ENCODE measurements at regions not wholly inside any gene's neighbourhood (a gene's known extent, or its start where the extent isn't known, plus 50 kb on each side); places are given as distances from the start of the nearest gene placed in this dataset.

DNA sequence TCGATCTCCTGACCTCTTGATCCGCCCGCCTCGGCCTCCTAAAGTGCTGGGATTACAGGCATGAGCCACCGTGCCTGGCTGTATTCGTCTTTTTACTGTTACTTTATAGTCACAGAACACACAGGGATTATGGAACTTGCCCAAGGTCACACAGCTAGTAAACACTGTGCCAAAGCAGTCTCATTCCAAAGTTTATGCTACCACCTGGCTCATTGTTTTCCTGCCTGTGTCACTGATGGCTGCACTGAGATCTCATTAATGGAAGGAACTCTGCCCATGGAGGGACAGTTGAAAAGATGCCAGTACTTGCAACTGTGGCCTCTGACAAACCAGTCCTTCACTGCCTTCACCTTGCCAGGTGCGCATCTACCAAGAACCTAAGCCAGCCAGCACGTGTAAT is 517.7 kb downstream of the BCOR start:
- H3K4me1 Mint-ChIP-seq: peaks cover 3% of the 10 kb centered on the region
- no peaks in the 10 kb centered on the region for H3K36me3 Mint-ChIP-seq
- POLR2A ChIA-PET: no interaction called here
- H3K4me3 Mint-ChIP-seq: no peak overlapping the region
- H3K9me3 Mint-ChIP-seq: no peaks in the 10 kb centered on the region
- DNase-seq (no peak), ATAC-seq (ENCODE audit: low read depth) (no peak)
- H3K27me3 Mint-ChIP-seq: peaks cover 2% of the 10 kb centered on the region
- no peak overlapping the region for H3K27ac Mint-ChIP-seq

DNA sequence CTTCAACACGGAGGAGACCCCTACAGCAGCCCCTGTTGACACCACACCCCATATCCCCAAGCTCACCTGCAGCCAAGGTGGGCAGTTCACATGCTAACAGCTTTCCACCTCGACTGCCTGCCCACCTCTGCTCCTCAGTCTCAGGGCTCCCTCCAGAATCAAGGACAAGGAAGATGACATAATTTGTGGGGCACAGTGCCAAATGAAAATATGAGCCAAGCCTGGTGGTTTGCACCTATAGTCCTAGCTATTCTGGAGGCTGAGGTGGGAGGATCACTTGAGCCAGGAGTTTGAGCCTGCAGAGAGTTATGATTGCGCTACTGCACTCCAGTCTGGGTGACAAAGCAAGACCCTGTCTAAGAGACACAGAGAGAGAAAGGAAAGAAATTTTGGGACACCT is 516.3 kb downstream of the BCOR start:
- H3K27ac Mint-ChIP-seq: no peak overlapping the region
- POLR2A ChIA-PET: no interaction called here

DNA sequence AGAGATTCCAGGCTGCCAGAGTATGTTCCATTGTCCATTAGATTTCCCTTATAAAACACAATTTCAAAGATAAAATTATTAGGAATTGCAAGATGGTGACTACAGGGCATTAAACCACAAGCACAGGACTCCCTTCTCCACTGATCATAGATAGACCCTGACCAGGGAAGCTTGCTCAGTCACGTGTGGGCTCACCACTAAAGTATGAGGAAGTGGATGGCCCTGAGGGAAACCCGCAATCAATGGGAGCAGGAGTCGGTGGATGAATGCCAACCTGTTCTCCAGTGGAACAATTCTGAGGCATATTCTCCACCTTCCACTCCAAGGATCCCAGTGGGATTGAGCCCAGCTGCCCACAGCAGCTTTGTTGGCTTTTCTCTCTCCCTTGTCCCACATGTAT is 515.7 kb downstream of the BCOR start:
- Mint-ChIP-seq H3K27ac (no peak overlapping the region), H3K27me3 (no peaks in the 10 kb centered on the region), H3K9me3 (no peaks in the 10 kb centered on the region), H3K36me3 (no peaks in the 10 kb centered on the region), H3K4me1 (peaks cover 3% of the 10 kb centered on the region), H3K4me3 (no peak overlapping the region)
- POLR2A ChIA-PET: no interaction called here
- ATAC-seq (ENCODE audit: low read depth) (no peak), DNase-seq (no peak)

More for the DNA sequence above, 516.3 kb downstream of the BCOR start:
- Mint-ChIP-seq H3K4me3 (no peak overlapping the region), H3K9me3 (no peaks in the 10 kb centered on the region), H3K4me1 (peaks cover 3% of the 10 kb centered on the region), H3K27me3 (peaks cover 2% of the 10 kb centered on the region), H3K36me3 (no peaks in the 10 kb centered on the region)
- ATAC-seq (ENCODE audit: low read depth) (no peak), DNase-seq (no peak)

DNA sequence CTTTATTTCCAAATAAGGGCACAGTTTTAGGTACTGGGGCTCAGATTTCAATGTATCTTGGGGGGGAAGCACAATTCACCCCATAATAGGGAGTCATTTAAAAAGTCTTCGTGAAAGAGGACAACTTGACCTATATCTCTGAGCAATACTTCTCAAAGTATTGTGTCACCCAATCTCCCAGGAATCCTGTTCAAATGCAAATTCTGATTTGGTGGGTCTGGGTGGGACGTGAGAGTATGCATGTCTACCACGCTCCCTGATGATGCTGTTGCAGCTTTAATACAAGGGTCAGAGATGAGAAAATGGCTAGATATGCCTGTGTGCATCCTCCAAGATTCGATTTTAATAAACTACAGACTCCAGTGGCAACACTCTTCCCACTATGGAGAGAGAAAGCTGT is 514.8 kb downstream of the BCOR start:
- POLR2A ChIA-PET: no interaction called here
- ATAC-seq (ENCODE audit: low read depth): no peak

DNA sequence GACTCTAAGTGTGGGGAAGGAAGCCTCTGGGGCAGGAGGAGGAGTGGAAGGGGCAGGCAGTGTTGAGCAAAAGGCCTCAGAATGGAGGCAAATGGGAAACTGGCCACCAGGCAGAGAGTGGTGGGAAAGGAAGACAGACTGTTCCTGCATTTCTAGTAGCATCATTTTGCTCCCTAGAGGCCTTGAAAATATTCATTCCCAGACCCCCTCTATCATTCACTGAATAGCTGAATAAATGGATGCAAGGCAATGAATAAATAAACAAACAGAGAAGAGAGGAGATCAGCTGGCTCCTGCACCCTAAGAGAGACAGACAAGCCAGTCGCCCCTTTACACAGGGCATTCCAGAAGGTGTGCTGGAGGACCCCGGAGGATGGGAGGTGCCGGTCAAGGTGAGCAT is 511.9 kb downstream of the BCOR start:
- no peak for ATAC-seq (ENCODE audit: low read depth)
- H3K27me3 Mint-ChIP-seq: no peaks in the 10 kb centered on the region

More for the DNA sequence above, 514.8 kb downstream of the BCOR start:
- no peak overlapping the region for H3K4me3 Mint-ChIP-seq
- H3K4me1 Mint-ChIP-seq: peaks cover 3% of the 10 kb centered on the region
- no peak for DNase-seq
- no peaks in the 10 kb centered on the region for H3K9me3 Mint-ChIP-seq
- no peak overlapping the region for H3K27ac Mint-ChIP-seq
- H3K36me3 Mint-ChIP-seq: no peaks in the 10 kb centered on the region
- no peaks in the 10 kb centered on the region for H3K27me3 Mint-ChIP-seq

DNA sequence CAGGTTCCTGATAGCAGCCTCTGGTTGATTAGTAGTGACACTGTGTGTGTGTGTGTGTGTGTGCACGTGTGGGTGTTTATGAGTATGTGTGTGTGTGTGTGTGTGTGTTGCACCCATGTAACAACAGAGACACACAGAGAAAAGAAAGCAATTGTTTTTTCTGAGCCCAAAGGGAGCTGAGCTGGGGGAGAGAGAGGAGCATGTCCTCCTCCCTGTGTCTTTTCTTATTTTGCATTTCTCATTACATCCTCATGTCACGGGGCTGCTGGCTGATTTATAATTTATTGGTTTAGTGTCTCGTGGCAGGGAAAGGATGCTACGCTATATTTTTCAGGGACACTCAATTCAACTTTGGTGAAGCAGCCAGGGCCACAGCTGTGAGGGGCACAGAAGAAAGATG is 511.4 kb downstream of the BCOR start:
- no peaks in the 10 kb centered on the region for H3K9me3 Mint-ChIP-seq
- H3K36me3 Mint-ChIP-seq: no peaks in the 10 kb centered on the region
- POLR2A ChIA-PET: no interaction called here

More for the DNA sequence above, 511.9 kb downstream of the BCOR start:
- POLR2A ChIA-PET: no interaction called here
- H3K4me3 Mint-ChIP-seq: no peak overlapping the region
- H3K27ac Mint-ChIP-seq: no peak overlapping the region
- no peaks in the 10 kb centered on the region for H3K4me1 Mint-ChIP-seq
- no peak for DNase-seq
- no peaks in the 10 kb centered on the region for H3K9me3 Mint-ChIP-seq
- H3K36me3 Mint-ChIP-seq: no peaks in the 10 kb centered on the region

DNA sequence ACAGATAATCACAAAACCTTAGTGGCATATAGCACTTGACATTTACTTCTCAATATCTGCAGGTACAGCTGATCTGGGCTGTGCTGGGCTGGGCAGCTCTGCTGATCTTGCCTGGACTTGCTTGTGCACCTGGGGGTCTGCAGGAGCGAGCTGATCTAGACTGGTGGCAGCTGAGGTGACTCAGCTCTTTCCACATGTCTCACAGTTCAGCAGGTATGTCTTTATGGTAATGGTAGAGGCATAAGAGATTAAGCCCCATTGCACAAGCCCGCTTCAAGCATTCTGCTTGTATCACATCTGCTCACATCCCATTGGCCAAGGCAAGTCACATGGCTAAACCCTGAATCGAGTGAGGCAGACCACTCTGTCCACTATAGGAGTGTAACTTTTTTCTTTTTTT is 506.7 kb downstream of the BCOR start:
- Mint-ChIP-seq H3K27ac (no peak overlapping the region), H3K4me3 (no peak overlapping the region), H3K9me3 (no peaks in the 10 kb centered on the region), H3K36me3 (no peaks in the 10 kb centered on the region), H3K4me1 (no peaks in the 10 kb centered on the region), H3K27me3 (no peaks in the 10 kb centered on the region)
- DNase-seq: no peak
- POLR2A ChIA-PET: no interaction called here
- ATAC-seq (ENCODE audit: low read depth): no peak

More for the DNA sequence above, 511.4 kb downstream of the BCOR start:
- no peaks in the 10 kb centered on the region for H3K4me1 Mint-ChIP-seq
- ATAC-seq (ENCODE audit: low read depth) (no peak), DNase-seq (no peak)
- no peaks in the 10 kb centered on the region for H3K27me3 Mint-ChIP-seq
- H3K27ac Mint-ChIP-seq: no peak overlapping the region
- H3K4me3 Mint-ChIP-seq: no peak overlapping the region

DNA sequence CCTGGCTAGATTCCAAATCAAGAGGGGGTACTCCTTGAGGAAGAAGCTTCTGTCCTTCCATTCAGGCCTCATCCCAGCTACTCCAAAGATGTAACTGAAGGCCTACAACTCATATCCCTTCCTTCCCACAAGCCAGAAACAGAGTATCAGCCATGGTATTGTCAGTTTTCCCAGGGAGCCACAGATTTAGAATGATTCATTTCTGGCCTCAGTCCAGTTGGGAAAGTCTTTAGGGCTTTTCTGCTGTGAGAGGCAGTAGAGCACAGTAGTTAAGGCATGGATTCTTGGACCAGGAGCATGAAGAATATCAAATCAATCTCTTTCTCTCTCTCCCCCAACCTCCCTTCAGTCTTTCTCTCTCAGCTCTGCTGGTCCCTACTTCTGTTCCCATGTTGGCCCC is 505.0 kb downstream of the BCOR start:
- Mint-ChIP-seq H3K36me3 (no peaks in the 10 kb centered on the region), H3K27ac (no peak overlapping the region), H3K27me3 (no peaks in the 10 kb centered on the region), H3K4me3 (no peak overlapping the region), H3K9me3 (no peaks in the 10 kb centered on the region), H3K4me1 (no peaks in the 10 kb centered on the region)
- no peak for ATAC-seq (ENCODE audit: low read depth)
- no peak for DNase-seq
- POLR2A ChIA-PET: no interaction called here

DNA sequence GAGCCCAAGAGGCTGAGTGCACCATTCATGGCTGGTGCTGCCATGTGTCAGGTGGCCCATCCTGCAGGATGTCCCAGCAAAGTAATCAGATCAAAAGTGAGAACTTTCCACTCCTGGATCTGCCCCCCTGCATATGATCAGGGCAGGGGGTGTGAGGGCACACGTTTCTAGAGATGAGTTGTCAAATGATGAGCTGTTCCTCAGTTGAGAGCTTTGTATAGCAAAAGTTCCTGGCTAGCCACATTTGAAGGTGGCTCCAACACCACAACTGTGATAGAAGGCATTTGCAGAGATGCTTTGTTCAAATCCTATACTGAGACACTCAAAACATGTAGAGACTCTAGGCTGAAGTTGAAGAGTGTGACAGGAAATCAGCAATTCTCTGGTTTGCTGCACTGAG is 501.8 kb downstream of the BCOR start:
- H3K27ac Mint-ChIP-seq: no peak overlapping the region
- no peaks in the 10 kb centered on the region for H3K36me3 Mint-ChIP-seq
- no peak for ATAC-seq (ENCODE audit: low read depth)
- DNase-seq: no peak
- H3K4me1 Mint-ChIP-seq: no peaks in the 10 kb centered on the region
- no peaks in the 10 kb centered on the region for H3K27me3 Mint-ChIP-seq
- H3K4me3 Mint-ChIP-seq: no peak overlapping the region
- no peaks in the 10 kb centered on the region for H3K9me3 Mint-ChIP-seq
- POLR2A ChIA-PET: no interaction called here

DNA sequence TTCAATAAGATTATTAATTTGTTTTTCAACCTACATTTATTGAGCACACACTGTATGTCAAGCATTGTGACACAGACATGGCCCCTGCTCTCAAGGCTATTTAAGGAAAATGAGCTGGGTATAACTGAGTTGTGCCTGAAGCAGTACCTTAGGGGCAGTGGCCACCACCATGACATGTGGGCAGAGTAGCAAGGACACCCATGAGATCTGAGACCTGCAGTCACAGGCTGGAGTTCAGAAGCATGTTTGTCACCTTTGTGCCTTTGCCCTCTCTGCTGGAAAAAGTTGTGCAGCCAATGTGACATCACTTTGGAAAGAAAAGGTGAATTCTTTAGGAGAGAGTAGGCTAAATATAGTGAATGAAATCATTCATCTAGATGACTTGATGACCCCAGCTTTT is 501.3 kb downstream of the BCOR start:
- POLR2A ChIA-PET: no interaction called here
- Mint-ChIP-seq H3K27me3 (no peaks in the 10 kb centered on the region), H3K4me1 (no peaks in the 10 kb centered on the region), H3K9me3 (no peaks in the 10 kb centered on the region), H3K4me3 (no peak overlapping the region), H3K27ac (no peak overlapping the region), H3K36me3 (no peaks in the 10 kb centered on the region)
- DNase-seq: no peak
- no peak for ATAC-seq (ENCODE audit: low read depth)

DNA sequence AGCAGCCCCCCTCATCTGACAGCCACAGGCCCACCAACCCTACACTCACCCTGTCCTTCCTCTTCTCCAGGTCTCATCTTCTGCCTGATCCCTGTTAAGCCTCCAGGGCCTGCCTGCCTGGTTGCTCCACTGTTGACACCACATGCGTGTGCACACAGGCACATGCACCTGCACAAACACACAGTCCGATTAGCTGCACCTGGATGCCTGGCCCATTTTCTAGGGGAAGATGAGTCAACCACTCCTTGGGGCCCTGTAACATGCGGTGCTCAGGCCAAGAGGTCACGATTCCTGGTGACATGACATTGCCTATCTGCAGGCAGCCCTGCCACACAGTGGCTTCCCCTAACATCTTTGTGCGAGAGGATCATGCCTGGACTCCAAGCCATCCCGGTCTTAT is 498.4 kb downstream of the BCOR start:
- Mint-ChIP-seq H3K36me3 (no peaks in the 10 kb centered on the region), H3K4me3 (no peak overlapping the region), H3K4me1 (no peaks in the 10 kb centered on the region), H3K27ac (no peak overlapping the region), H3K27me3 (no peaks in the 10 kb centered on the region), H3K9me3 (no peaks in the 10 kb centered on the region)
- POLR2A ChIA-PET: no interaction called here
- no peak for DNase-seq
- no peak for ATAC-seq (ENCODE audit: low read depth)

DNA sequence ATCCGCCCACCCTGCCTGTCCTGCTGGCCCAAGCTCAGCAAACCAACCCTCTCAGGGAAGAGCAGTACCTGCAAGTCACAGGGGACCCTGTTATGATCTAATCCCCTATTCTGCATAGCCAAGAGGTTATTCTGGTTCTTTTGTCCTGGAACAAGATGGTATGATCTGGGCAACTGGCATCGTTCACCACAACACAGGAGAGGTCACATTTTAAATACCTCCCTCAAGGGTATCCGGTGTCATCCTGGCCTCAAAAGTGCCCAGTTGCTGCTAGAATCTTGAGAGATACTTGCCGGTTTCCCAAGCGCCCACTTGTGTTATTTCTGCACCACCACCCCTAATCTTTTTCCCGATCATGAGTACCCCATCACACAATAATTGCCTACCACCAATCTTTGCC is 497.5 kb downstream of the BCOR start:
- ATAC-seq (ENCODE audit: low read depth): no peak
- POLR2A ChIA-PET: no interaction called here
- Mint-ChIP-seq H3K36me3 (no peaks in the 10 kb centered on the region), H3K9me3 (no peaks in the 10 kb centered on the region), H3K4me3 (no peak overlapping the region), H3K27ac (no peak overlapping the region), H3K27me3 (no peaks in the 10 kb centered on the region), H3K4me1 (no peaks in the 10 kb centered on the region)
- no peak for DNase-seq

DNA sequence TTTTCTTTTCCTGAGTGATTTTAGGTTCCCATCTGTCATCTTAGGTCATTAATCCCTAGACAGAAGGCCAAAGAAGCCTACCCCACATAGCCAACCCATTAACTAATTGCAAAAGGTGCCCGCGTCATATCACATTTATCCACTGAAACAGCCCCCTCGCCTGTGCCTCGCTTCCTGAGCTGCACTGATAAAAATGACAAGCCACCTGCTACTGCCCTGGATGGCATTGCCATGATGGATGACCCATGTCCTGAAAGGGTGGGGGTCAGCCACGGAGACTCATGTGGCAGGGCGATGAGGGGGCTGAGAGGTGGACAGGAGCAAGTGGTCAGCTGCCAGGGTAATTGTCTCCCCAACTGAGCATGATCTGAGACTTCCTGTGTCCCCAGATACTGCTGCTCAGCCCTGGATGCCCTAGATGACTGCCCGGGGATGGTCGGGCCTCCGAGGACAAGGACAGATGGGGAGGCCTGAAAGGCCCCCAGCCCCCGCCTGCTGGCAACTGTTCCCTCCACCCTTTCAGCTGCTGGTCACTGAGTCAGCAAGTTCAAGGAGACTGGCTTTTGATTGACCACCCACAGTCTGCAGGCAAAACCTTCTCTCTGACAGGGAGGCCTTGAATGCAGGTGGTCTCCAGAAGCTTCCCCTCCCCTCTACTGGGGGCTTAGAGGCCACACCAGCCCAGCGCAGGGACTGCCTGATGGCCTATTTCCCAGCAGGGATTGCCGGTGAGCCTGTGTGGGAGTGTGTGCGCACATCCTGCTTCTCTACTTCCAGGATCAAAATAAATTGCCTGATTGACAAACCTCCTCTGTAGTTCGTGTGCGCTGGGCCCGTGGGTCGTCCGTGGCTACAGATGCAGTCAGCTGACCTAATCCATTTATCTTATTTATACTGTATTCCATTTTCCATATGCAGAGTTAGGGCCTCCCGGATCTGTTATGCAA is 496.3 kb downstream of the BCOR start:
- Mint-ChIP-seq H3K27ac (no peak overlapping the region), H3K4me3 (no peak overlapping the region), H3K27me3 (no peaks in the 10 kb centered on the region), H3K36me3 (no peaks in the 10 kb centered on the region), H3K9me3 (no peaks in the 10 kb centered on the region), H3K4me1 (no peaks in the 10 kb centered on the region)
- DNase-seq (no peak), ATAC-seq (ENCODE audit: low read depth) (no peak)
- POLR2A ChIA-PET: no interaction called here

DNA sequence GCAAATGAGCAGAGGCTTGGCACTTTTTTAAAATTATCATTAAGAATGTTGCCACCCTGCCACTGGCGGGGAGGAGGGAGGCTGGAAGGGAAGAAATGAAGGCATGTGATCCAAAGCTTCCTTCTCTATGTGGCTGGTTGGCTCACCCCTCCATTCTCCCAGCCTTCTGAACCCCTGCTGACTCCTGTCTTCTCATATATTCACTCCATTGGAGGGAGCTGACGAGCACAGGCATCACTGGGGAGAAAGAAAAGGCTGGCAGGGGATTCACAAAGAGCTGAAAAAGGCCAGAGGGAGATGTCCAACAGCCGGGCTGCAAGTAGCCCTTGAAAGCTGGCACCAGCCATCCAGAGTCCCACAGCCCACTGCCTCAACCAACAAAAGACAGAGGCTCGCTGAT is 495.6 kb downstream of the BCOR start:
- H3K36me3 Mint-ChIP-seq: no peaks in the 10 kb centered on the region
- no peaks in the 10 kb centered on the region for H3K27me3 Mint-ChIP-seq
- no peak overlapping the region for H3K4me3 Mint-ChIP-seq
- H3K27ac Mint-ChIP-seq: no peak overlapping the region
- ATAC-seq (ENCODE audit: low read depth) (no peak), DNase-seq (no peak)
- no peaks in the 10 kb centered on the region for H3K4me1 Mint-ChIP-seq
- POLR2A ChIA-PET: no interaction called here
- H3K9me3 Mint-ChIP-seq: no peaks in the 10 kb centered on the region
